A673 (cell line): ENCODE measurements at regions not wholly inside any gene's neighbourhood (a gene's known extent, or its start where the extent isn't known, plus 50 kb on each side); places are given as distances from the start of the nearest gene placed in this dataset.

Source experiments
- CTCF ChIP-seq: fragments of 300-800, 200-600 bp; sonication (generic); conservative IDR thresholded peaks from 2 replicates; pipeline ENCODE4 v1.5.1; 2017; ENCODE audit warnings: low read depth, mild to moderate bottlenecking, antibody characterized with exemption, low read length, moderate library complexity, mixed read lengths
- EZH2 ChIP-seq: fragments of 200-600 bp; sonication (generic); IDR thresholded peaks from 2 replicates; pipeline ENCODE4 v1.6.1; 2017; ENCODE audit warnings: borderline replicate concordance, low read depth, mild to moderate bottlenecking, mixed read lengths, antibody characterized with exemption, low read length; ENCODE audit not compliant: poor library complexity, severe bottlenecking

DNA sequence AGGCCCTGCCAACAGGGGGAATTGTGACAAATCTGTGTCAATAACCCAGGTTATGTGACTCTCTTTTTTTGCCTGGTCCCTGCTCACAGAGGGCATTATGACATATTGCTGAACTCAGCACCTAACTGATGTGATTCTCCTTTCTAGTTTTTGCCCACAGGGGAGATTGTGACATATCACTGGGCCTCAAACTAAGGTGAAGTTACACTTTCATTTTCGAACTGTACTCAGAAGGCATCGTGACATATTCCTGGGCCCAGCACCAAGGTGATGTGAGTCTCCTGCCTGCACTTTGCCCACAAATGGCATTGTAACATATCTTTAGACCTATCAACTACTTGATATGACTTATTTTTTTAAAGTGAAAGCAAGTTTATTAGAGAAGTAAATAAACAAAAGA, 83.0 kb downstream of the ZNF728 start:
- TF ChIP-seq CTCF (no peak), EZH2 (no peak)
